Effector memory CD4-positive, alpha-beta T cell (primary cell): ENCODE measurements at regions not wholly inside any gene's neighbourhood (a gene's known extent, or its start where the extent isn't known, plus 50 kb on each side); places are given as distances from the start of the nearest gene placed in this dataset.
"Not testable (repeated sequence)": the region's sequence is repeated elsewhere in the genome, so short reads cannot be mapped to it uniquely, and the experiment has no call there.

Experiments
- DNase-seq, 3 donors: peaks; one replicate each; pipeline ENCODE4 v3.0.0-alpha.2; 2020
- H3K27ac ChIP-seq: 2 replicates; pipeline ENCODE4 v1.7.0; 2013; ENCODE audit warnings: mild to moderate bottlenecking, low read length, moderate library complexity; ENCODE audit not compliant: insufficient read depth, poor library complexity, severe bottlenecking
- H3K27me3 ChIP-seq: replicated peaks from 2 replicates; pipeline ENCODE4 v1.7.0; 2013; ENCODE audit warnings: mild to moderate bottlenecking, low read length; ENCODE audit not compliant: insufficient read depth, control insufficient read depth, poor library complexity, severe bottlenecking
- H3K36me3 ChIP-seq: 2 replicates; pipeline ENCODE4 v1.7.0; 2013; ENCODE audit warnings: mild to moderate bottlenecking, low read length, moderate library complexity; ENCODE audit not compliant: control insufficient read depth, insufficient read depth
- H3K4me1 ChIP-seq: 2 replicates; pipeline ENCODE4 v1.7.0; 2013; ENCODE audit warnings: low read length, mild to moderate bottlenecking; ENCODE audit not compliant: control insufficient read depth, insufficient read depth, poor library complexity, severe bottlenecking
- H3K4me3 ChIP-seq: 2 replicates; pipeline ENCODE4 v1.7.0; 2013; ENCODE audit warnings: low read length, low read depth, mild to moderate bottlenecking; ENCODE audit not compliant: insufficient read depth, poor library complexity, severe bottlenecking
- H3K9me3 ChIP-seq: 2 replicates; pipeline ENCODE4 v1.7.0; 2013; ENCODE audit warnings: mild to moderate bottlenecking, low read length, moderate library complexity; ENCODE audit not compliant: control insufficient read depth

GRCh38 chr11:115645631-115646317, 141.6 kb upstream of the CADM1 start:
- H3K4me3 ChIP-seq = no peak overlapping the region
- no peaks in the 10 kb centered on the region for H3K36me3 ChIP-seq
- no peaks in the 10 kb centered on the region for H3K4me1 ChIP-seq
- H3K27me3 ChIP-seq = no peaks in the 10 kb centered on the region
- H3K27ac ChIP-seq = no peak overlapping the region
- no peaks in the 10 kb centered on the region for H3K9me3 ChIP-seq
- DNase-seq = no peak

GRCh38 chr11:115644856-115645255, 140.6 kb upstream of the CADM1 start:
- DNase-seq = no peak
- Histone ChIP-seq H3K27me3 (no peaks in the 10 kb centered on the region), H3K36me3 (no peaks in the 10 kb centered on the region), H3K9me3 (no peaks in the 10 kb centered on the region), H3K4me3 (no peak overlapping the region), H3K27ac (no peak overlapping the region), H3K4me1 (no peaks in the 10 kb centered on the region)

DNA sequence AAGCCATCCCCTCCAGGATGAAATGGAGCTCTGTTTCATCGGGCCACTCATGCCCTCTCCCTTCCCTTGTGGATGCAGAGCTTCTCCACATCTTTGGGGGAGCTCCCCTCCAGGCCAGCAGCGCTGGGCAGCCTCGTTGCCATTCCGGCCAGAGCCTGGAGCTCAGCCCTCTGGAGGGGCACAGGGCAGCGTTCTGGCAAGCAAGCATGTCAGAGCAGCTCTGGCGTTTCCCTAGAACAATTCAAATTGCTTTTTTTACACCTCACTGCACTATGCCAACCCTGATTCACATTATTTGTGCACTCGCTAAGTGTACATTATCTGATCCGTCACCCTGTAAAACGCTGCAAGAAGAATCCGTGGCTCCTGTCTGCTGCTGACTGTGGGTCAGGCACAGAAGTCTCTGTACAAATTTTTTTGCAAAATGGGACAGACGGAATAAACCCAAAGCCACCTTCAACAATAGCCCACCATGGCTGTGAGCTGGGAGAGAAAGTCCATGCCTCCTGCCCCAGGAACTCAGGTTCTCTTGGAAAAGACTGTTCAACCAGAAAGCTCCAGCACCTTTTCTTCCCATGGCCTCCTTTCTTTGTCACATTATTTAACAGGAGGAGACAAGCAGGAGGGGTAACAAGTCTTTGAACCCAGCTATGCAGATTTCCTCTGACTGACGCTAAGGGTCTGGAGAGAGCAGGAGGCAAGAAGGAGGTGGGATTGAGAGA, 139.5 kb upstream of the CADM1 start:
- Histone ChIP-seq H3K27me3 (no peaks in the 10 kb centered on the region), H3K4me3 (no peak overlapping the region), H3K9me3 (no peaks in the 10 kb centered on the region), H3K4me1 (no peaks in the 10 kb centered on the region), H3K27ac (no peak overlapping the region), H3K36me3 (no peaks in the 10 kb centered on the region)
- DNase-seq = no peak

DNA sequence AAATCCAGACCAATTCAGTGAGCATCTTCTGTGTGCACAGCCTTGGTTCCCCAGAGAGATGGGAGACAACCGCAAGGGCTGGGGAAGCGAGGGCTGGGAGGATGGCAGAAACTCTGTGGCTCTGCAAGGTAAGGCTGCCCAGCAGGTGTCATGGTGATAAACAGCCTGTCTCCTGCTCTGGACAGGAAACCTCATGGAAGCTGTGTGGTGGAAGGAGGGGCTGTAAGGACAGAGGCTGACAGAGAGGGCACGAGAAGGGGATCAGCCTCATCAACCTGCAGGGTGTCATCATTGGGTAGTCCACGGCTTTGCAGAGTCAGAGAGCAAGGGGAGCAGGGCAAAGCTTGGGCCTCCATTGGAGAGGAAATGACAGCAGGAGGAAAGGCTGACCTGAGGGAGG, 138.4 kb upstream of the CADM1 start:
- H3K4me1 ChIP-seq = no peaks in the 10 kb centered on the region
- H3K36me3 ChIP-seq = no peaks in the 10 kb centered on the region
- no peaks in the 10 kb centered on the region for H3K27me3 ChIP-seq
- no peaks in the 10 kb centered on the region for H3K9me3 ChIP-seq
- no peak for DNase-seq
- H3K4me3 ChIP-seq = no peak overlapping the region
- no peak overlapping the region for H3K27ac ChIP-seq

DNA sequence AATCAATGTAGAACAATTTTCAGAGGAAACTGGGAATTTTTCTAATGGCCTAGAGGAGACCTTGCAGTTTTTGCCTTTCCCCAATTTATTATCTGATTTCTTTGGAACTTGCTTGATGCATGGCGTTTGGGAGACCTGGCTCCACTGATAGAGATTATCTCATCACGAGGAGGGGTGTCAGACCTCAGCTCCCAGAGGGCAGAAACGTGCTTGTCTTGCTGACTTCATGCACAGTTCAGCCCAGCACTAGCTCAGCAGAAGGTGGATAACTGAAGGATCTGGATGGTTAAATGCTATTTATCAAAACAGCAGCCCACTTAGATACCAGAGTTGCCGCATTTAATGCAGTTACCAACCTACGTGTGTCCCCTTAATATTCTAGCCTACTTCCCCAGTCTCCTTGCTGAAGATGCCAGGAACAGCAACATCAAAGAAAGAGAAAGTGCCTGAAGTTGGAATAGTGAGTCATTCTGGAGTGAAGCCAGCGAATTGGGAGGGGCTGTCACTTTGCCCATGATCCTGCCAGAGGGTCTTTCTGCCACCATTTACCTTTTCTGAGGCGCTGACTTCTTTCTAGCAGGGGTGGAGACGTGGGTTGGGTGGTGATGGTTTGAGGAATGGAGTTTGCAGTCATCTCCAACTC, 133.5 kb upstream of the CADM1 start:
- H3K9me3 ChIP-seq = no peaks in the 10 kb centered on the region
- H3K27me3 ChIP-seq = no peaks in the 10 kb centered on the region

GRCh38 chr11:115636753-115637527, 132.7 kb upstream of the CADM1 start:
- no peaks in the 10 kb centered on the region for H3K27me3 ChIP-seq

More for the DNA sequence above, 133.5 kb upstream of the CADM1 start:
- Histone ChIP-seq H3K4me1 (no peaks in the 10 kb centered on the region), H3K27ac (no peak overlapping the region), H3K4me3 (no peak overlapping the region), H3K36me3 (no peaks in the 10 kb centered on the region)
- DNase-seq = no peak

DNA sequence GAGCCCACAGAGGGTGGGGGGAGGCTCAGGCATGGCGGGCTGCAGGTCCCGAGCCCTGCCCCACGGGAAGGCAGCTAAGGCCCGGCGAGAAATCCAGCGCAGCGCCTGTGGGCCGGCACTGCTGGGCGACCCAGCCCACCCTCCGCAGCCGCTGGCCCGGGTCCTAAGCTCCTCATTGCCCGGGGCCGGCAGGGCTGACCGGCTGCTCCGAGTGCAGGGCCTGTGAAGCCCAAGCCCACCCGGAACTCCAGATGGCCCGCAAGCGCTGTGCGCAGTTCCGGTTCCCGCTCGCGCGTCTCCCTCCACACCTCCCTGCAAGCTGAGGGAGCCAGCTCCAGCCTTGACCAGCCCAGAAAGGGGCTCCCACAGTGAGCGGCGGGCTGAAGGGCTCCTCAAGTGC, 129.8 kb upstream of the CADM1 start:
- H3K9me3 ChIP-seq, DNase-seq, H3K4me1 ChIP-seq, H3K4me3 ChIP-seq, H3K27me3 ChIP-seq, H3K36me3 ChIP-seq, H3K27ac ChIP-seq: not testable (repeated sequence)

More at GRCh38 chr11:115636753-115637527, 132.7 kb upstream of the CADM1 start:
- no peak for DNase-seq
- Histone ChIP-seq H3K27ac (no peak overlapping the region), H3K4me1 (no peaks in the 10 kb centered on the region), H3K36me3 (no peaks in the 10 kb centered on the region), H3K4me3 (no peak overlapping the region), H3K9me3 (no peaks in the 10 kb centered on the region)

- Histone ChIP-seq H3K36me3 (no peaks in the 10 kb centered on the region), H3K27me3 (no peaks in the 10 kb centered on the region), H3K4me1 (no peaks in the 10 kb centered on the region), H3K4me3 (no peak overlapping the region), H3K27ac (no peak overlapping the region), H3K9me3 (no peaks in the 10 kb centered on the region)
- no peak for DNase-seq
These were observed 127.8 kb upstream of the CADM1 start for GRCh38 chr11:115632061-115632460.

GRCh38 chr11:115631609-115632008, 127.4 kb upstream of the CADM1 start:
- Histone ChIP-seq H3K4me3 (no peak overlapping the region), H3K9me3 (no peaks in the 10 kb centered on the region), H3K4me1 (no peaks in the 10 kb centered on the region), H3K27me3 (no peaks in the 10 kb centered on the region), H3K36me3 (no peaks in the 10 kb centered on the region), H3K27ac (no peak overlapping the region)
- DNase-seq = no peak
